ENCODE measurements at regions not wholly inside any gene's neighbourhood (a gene's known extent, or its start where the extent isn't known, plus 50 kb on each side); places are given as distances from the start of the nearest gene placed in this dataset.
A peak's percentile ranks its signal among the peaks of the same experiment; 100 is the strongest.

DNA sequence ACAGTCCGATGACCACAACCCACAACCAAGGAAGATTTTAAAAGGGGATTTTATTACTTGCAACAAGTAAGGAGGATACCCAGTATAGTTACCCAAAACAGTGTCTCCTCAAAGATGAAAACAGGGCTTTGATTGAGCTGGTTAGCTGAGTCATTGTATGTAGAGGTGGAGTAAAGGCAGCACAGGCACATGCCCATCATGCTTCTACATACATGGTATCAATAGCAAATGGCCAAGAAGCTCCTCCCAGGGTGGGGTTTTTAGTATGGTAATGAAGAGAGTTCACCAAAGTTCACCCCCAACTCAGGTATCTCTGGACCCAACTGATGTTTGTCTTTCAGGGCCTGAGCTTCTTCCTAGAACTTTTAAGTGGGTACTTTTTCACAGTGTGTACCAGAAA is 157.1 kb upstream of the CEP126 start:
- Histone ChIP-seq H3K4me2 (no peak overlapping the region), H3K9me2 (ENCODE audit: insufficient read depth) (peaks cover 12% of the 10 kb centered on the region; the same call in 1 of the 2 replicates), H3K27me3 (ENCODE audit: insufficient read depth) (no peaks in the 10 kb centered on the region), H3K4me1 (ENCODE audit: insufficient read depth) (no peaks in the 10 kb centered on the region), H2AFZ (no peak overlapping the region), H4K20me1 (replicated peaks; ENCODE audit: insufficient read depth) (no peaks in the 10 kb centered on the region), H3K36me3 (ENCODE audit: insufficient read depth) (no peaks in the 10 kb centered on the region), H3F3A (replicated peaks; ENCODE audit: low read depth) (no peaks in the 10 kb centered on the region), H3K4me3 (no peak overlapping the region), H3K27ac (ENCODE audit: low read depth) (no peak overlapping the region), H3K79me2 (replicated peaks; ENCODE audit: insufficient read depth) (no peaks in the 10 kb centered on the region)
- ATAC-seq (no peak), DNase-seq (ENCODE audit: low spot score) (no peak)
- no peak for TF ChIP-seq CREB1 (CRISPR knock-in tag; IDR thresholded peaks at IDR 0.05; ENCODE audit: low read depth)
- Mint-ChIP-seq H3K4me3 (no peak overlapping the region), H3K36me3 (ENCODE audit: low read depth) (peaks cover 6% of the 10 kb centered on the region; the same call in 2 of the 3 replicates), H3K27ac (no peak overlapping the region), H3K27me3 (ENCODE audit: insufficient read depth, low read depth, poor library complexity) (no peaks in the 10 kb centered on the region), H3K9me3 (peaks cover 7% of the 10 kb centered on the region; the same call in 2 of the 3 replicates), H3K4me1 (peaks cover 4% of the 10 kb centered on the region; the same call in 1 of the 3 replicates)

DNA sequence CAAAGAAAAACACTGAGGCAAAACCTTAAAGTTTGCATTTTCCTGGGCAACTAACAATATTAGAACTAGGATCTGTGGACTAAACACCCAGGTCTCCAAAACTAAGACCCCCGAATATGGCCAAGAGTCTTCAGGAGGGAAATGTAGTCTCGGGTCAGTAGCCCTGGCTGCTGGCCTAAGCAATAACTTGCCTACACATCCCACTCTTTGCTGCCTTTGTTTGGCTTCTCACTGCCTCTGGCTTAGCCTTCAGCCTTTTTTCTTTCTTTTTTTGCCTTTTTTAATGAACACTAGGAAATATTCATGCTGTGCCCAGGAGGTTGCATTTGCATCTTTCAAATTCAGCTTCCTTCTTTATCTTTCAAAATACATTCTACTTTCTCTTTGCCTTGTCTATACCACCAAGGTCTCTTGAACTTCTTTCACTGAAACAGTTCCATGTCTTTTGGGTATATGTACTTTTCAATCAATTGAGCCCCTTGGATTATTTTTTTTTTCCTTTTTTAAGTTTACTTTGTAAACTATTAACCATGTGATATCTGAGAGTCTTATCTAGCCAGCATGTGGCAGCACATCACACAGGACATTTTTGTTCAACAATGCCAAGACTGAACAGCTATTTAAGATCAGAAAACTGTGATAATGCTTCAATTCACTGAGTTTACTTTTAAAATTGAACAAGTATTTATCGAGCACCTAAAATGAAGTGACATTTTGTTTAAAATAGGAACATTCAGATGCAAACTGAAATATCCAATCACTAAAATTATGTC is 165.0 kb upstream of the TRPC6 start:
- no peak for TF ChIP-seq EZH2 (IDR thresholded peaks at IDR 0.05; ENCODE audit: low read depth, unreplicated experiment)
- TF ChIP-seq CREB1 (CRISPR knock-in tag; IDR thresholded peaks at IDR 0.05; ENCODE audit: low read depth), result no peak
- TF ChIP-seq, protein P1, sequence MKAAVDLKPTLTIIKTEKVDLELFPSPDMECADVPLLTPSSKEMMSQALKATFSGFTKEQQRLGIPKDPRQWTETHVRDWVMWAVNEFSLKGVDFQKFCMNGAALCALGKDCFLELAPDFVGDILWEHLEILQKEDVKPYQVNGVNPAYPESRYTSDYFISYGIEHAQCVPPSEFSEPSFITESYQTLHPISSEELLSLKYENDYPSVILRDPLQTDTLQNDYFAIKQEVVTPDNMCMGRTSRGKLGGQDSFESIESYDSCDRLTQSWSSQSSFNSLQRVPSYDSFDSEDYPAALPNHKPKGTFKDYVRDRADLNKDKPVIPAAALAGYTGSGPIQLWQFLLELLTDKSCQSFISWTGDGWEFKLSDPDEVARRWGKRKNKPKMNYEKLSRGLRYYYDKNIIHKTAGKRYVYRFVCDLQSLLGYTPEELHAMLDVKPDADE (IDR thresholded peaks at IDR 0.05), result no peak
- TF ChIP-seq, protein P2, sequence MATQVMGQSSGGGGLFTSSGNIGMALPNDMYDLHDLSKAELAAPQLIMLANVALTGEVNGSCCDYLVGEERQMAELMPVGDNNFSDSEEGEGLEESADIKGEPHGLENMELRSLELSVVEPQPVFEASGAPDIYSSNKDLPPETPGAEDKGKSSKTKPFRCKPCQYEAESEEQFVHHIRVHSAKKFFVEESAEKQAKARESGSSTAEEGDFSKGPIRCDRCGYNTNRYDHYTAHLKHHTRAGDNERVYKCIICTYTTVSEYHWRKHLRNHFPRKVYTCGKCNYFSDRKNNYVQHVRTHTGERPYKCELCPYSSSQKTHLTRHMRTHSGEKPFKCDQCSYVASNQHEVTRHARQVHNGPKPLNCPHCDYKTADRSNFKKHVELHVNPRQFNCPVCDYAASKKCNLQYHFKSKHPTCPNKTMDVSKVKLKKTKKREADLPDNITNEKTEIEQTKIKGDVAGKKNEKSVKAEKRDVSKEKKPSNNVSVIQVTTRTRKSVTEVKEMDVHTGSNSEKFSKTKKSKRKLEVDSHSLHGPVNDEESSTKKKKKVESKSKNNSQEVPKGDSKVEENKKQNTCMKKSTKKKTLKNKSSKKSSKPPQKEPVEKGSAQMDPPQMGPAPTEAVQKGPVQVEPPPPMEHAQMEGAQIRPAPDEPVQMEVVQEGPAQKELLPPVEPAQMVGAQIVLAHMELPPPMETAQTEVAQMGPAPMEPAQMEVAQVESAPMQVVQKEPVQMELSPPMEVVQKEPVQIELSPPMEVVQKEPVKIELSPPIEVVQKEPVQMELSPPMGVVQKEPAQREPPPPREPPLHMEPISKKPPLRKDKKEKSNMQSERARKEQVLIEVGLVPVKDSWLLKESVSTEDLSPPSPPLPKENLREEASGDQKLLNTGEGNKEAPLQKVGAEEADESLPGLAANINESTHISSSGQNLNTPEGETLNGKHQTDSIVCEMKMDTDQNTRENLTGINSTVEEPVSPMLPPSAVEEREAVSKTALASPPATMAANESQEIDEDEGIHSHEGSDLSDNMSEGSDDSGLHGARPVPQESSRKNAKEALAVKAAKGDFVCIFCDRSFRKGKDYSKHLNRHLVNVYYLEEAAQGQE (IDR thresholded peaks at IDR 0.05; ENCODE audit: unreplicated experiment), result no peak
- TF ChIP-seq POLR2AphosphoS5 (IDR thresholded peaks at IDR 0.05; ENCODE audit: low read depth), result no peak
- no peak for TF ChIP-seq JUNB (IDR thresholded peaks at IDR 0.05; ENCODE audit: unreplicated experiment)
- TF ChIP-seq ZNF331 (CRISPR knock-in tag; IDR thresholded peaks at IDR 0.05; ENCODE audit: low read depth), result no peak
- no peak for TF ChIP-seq STAT1 (IDR thresholded peaks at IDR 0.05; ENCODE audit: unreplicated experiment)
- Histone ChIP-seq H3K79me2 (replicated peaks; ENCODE audit: insufficient read depth) (no peaks in the 10 kb centered on the region), H3K4me2 (peak overlapping the region; percentile 41), H3F3A (replicated peaks; ENCODE audit: low read depth) (no peaks in the 10 kb centered on the region), H4K20me1 (replicated peaks; ENCODE audit: insufficient read depth) (no peaks in the 10 kb centered on the region), H3K27me3 (ENCODE audit: insufficient read depth) (no peaks in the 10 kb centered on the region), H2AFZ (peak overlapping the region; percentile 18), H3K27ac (ENCODE audit: low read depth) (peak overlapping the region; percentile 86), H3K9me2 (ENCODE audit: insufficient read depth) (peaks cover 10% of the 10 kb centered on the region), H3K4me1 (ENCODE audit: insufficient read depth) (peaks cover 19% of the 10 kb centered on the region), H3K4me3 (0 out of 2 replicates have a peak overlapping the region, but pooled peaks have one; percentile 21), H3K36me3 (ENCODE audit: insufficient read depth) (no peaks in the 10 kb centered on the region)
- H3K27me3 Mint-ChIP-seq (ENCODE audit: insufficient read depth, low read depth, poor library complexity), result no peaks in the 10 kb centered on the region
- DNase-seq (ENCODE audit: low spot score) (peak; percentile 33), ATAC-seq (peak; percentile 74)
- H3K27ac Mint-ChIP-seq, result peak overlapping the region; percentile 87
- H3K9me3 Mint-ChIP-seq, result no peaks in the 10 kb centered on the region
- no peak overlapping the region for H3K4me3 Mint-ChIP-seq
- H3K36me3 Mint-ChIP-seq (ENCODE audit: low read depth), result no peaks in the 10 kb centered on the region
- H3K4me1 Mint-ChIP-seq, result peaks cover 16% of the 10 kb centered on the region
